Lower leg skin (tissue), 3 donors: ENCODE measurements at regions not wholly inside any gene's neighbourhood (a gene's known extent, or its start where the extent isn't known, plus 50 kb on each side); places are given as distances from the start of the nearest gene placed in this dataset.

Experiments used
- POLR2A ChIP-seq, 2 donors: fragments of 450-650 bp; IDR thresholded peaks; one replicate each; pipeline ENCODE4 v1.6.1; 2016 to 2017; ENCODE audit warnings: antibody characterized with exemption in 2 of 2, mild to moderate bottlenecking in 1 of 2, moderate library complexity in 1 of 2
- TF ChIP-seq, protein P1 (sequence below), 3 donors: fragments of 450-650 bp; IDR thresholded peaks; one replicate each; pipeline ENCODE4 v1.5.1; 2016; ENCODE audit warnings: antibody characterized with exemption in 3 of 3, mild to moderate bottlenecking in 3 of 3, moderate library complexity in 2 of 3

- TF ChIP-seq, protein P1, sequence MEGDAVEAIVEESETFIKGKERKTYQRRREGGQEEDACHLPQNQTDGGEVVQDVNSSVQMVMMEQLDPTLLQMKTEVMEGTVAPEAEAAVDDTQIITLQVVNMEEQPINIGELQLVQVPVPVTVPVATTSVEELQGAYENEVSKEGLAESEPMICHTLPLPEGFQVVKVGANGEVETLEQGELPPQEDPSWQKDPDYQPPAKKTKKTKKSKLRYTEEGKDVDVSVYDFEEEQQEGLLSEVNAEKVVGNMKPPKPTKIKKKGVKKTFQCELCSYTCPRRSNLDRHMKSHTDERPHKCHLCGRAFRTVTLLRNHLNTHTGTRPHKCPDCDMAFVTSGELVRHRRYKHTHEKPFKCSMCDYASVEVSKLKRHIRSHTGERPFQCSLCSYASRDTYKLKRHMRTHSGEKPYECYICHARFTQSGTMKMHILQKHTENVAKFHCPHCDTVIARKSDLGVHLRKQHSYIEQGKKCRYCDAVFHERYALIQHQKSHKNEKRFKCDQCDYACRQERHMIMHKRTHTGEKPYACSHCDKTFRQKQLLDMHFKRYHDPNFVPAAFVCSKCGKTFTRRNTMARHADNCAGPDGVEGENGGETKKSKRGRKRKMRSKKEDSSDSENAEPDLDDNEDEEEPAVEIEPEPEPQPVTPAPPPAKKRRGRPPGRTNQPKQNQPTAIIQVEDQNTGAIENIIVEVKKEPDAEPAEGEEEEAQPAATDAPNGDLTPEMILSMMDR (IDR thresholded peaks at IDR 0.05) = no peak
- TF ChIP-seq POLR2A (IDR thresholded peaks at IDR 0.05) = no peak
These were observed 89.5 kb upstream of the FSTL4 start for GRCh38 chr5:133701871-133702270.
